A549 (cell line): ENCODE measurements at regions not wholly inside any gene's neighbourhood (a gene's known extent, or its start where the extent isn't known, plus 50 kb on each side); places are given as distances from the start of the nearest gene placed in this dataset.

ENCODE experiments used
- CTCF ChIP-seq: fragments of >200 bp; sonication (Bioruptor Twin); formaldehyde crosslinking; IDR thresholded peaks from 3 replicates; pipeline ENCODE4 v1.5.1; 2016
- JUN ChIP-seq, 2 experiments: fragments of >200 bp; sonication (Bioruptor Twin); formaldehyde crosslinking; IDR thresholded peaks; 2 replicates in 1 of 2; 3 replicates in 1 of 2; pipeline ENCODE4 v1.6.1; 2016 to 2017
- MAFK ChIP-seq: fragments of 450-650 bp; IDR thresholded peaks from 2 replicates; pipeline ENCODE4 v1.6.1; 2014; ENCODE audit not compliant: partially characterized antibody
- POLR2A ChIP-seq: IDR thresholded peaks from 2 replicates; pipeline ENCODE4 v1.6.1; 2012; ENCODE audit warnings: mild to moderate bottlenecking, low read length
- USF2 ChIP-seq: fragments of 450-650 bp; IDR thresholded peaks from 2 replicates; pipeline ENCODE4 v1.6.1; 2014; ENCODE audit warnings: antibody characterized with exemption
- ZNF302 ChIP-seq: fragments of 250-450 bp; sonication (Bioruptor Pico); IDR thresholded peaks from 2 replicates; pipeline ENCODE4 v1.9.0; 2021; ENCODE audit warnings: inconsistent platforms, mild to moderate bottlenecking, moderate library complexity

- TF ChIP-seq POLR2A (no peak), CTCF (no peak), JUN (IDR thresholded peaks at IDR 0.05) (no peak), MAFK (no peak), USF2 (no peak), ZNF302 (CRISPR knock-in tag) (no peak)
These were observed 65.1 kb upstream of the DUSP10 start for GRCh38 chr1:221806984-221807383.
